HCT116 (cell line): ENCODE measurements at regions not wholly inside any gene's neighbourhood (a gene's known extent, or its start where the extent isn't known, plus 50 kb on each side); places are given as distances from the start of the nearest gene placed in this dataset.

ENCODE experiments used
- JUND ChIP-seq: IDR thresholded peaks from 2 replicates; pipeline ENCODE4 v1.6.1; 2012
- POLR2AphosphoS5 ChIP-seq: IDR thresholded peaks from 2 replicates; pipeline ENCODE4 v1.6.1; 2011; ENCODE audit warnings: mild to moderate bottlenecking, low read depth, low read length, moderate library complexity
- SIN3A ChIP-seq: IDR thresholded peaks from 2 replicates; pipeline ENCODE4 v1.6.1; 2012; ENCODE audit warnings: low read depth

DNA sequence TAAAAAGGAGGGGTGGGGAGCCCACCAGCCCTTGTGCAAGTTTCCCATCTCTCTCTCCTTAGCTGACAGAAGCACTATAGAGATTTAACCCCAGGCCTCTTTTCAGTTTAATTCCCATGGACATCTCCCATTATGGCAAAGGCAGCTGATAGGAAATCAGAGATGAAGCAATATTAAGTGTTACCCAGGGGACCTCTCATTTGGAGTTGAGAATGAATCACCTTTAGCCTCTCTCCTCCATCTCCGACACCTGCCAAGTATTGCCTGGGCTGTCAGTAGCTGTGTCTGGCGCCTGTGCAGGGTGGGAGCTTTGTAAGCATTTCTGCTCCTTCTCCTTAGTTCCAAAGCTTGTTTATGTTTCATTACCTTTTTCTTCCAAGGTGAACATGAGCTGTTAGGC, 109.0 kb downstream of the AQP4 start:
- TF ChIP-seq POLR2AphosphoS5, result no peak
- no peak for TF ChIP-seq SIN3A
- no peak for TF ChIP-seq JUND
